H9 (cell line): ENCODE measurements at regions not wholly inside any gene's neighbourhood (a gene's known extent, or its start where the extent isn't known, plus 50 kb on each side); places are given as distances from the start of the nearest gene placed in this dataset.

Experiments
- DNase-seq: peaks from one replicate; pipeline ENCODE4 v3.0.0-alpha.2; 2017
- H2AFZ ChIP-seq: one replicate; pipeline ENCODE4 v1.6.1; 2013; ENCODE audit warnings: mild to moderate bottlenecking, low read length, control low read depth, moderate library complexity
- H2AK5ac ChIP-seq: 2 replicates; pipeline ENCODE4 v1.6.1; 2013; ENCODE audit warnings: low read length, control low read depth, mixed read lengths; ENCODE audit not compliant: insufficient read length
- H2BK120ac ChIP-seq: one replicate; pipeline ENCODE4 v1.6.1; 2013; ENCODE audit warnings: low read depth, mild to moderate bottlenecking, low read length, control low read depth, inconsistent platforms; ENCODE audit not compliant: poor library complexity, severe bottlenecking
- H2BK12ac ChIP-seq: 2 replicates; pipeline ENCODE4 v1.6.1; 2013; ENCODE audit warnings: low read length, control low read depth, mixed read lengths, low read depth; ENCODE audit not compliant: insufficient read length
- H2BK15ac ChIP-seq: 2 replicates; pipeline ENCODE4 v1.6.1; 2013; ENCODE audit warnings: low read depth, low read length, control low read depth
- H2BK20ac ChIP-seq: one replicate; pipeline ENCODE4 v1.6.1; 2013; ENCODE audit warnings: low read depth, mild to moderate bottlenecking, low read length, control low read depth, inconsistent platforms; ENCODE audit not compliant: poor library complexity, severe bottlenecking
- H2BK5ac ChIP-seq: 2 replicates; pipeline ENCODE4 v1.6.1; 2013; ENCODE audit warnings: low read length, control low read depth, mixed read lengths; ENCODE audit not compliant: insufficient read length
- H3K14ac ChIP-seq: 2 replicates; pipeline ENCODE4 v1.6.1; 2013; ENCODE audit warnings: low read length, control low read depth; ENCODE audit not compliant: insufficient read depth
- H3K18ac ChIP-seq: 2 replicates; pipeline ENCODE4 v1.6.1; 2013; ENCODE audit warnings: low read depth, mild to moderate bottlenecking, mixed read lengths, low read length, control low read depth; ENCODE audit not compliant: insufficient read length
- H3K23ac ChIP-seq: 2 replicates; pipeline ENCODE4 v1.6.1; 2013; ENCODE audit warnings: low read length, control low read depth, mixed read lengths, low read depth; ENCODE audit not compliant: insufficient read length
- H3K23me2 ChIP-seq: 2 replicates; pipeline ENCODE4 v1.6.1; 2013; ENCODE audit warnings: low read depth, mild to moderate bottlenecking, mixed read lengths, low read length, control low read depth; ENCODE audit not compliant: insufficient read length, poor library complexity, severe bottlenecking
- H3K27ac ChIP-seq: 2 replicates; pipeline ENCODE4 v1.5.1; 2013; ENCODE audit warnings: low read length, control low read depth, mixed read lengths, low read depth; ENCODE audit not compliant: insufficient read length
- H3K27me3 ChIP-seq: 2 replicates; pipeline ENCODE4 v1.6.1; 2013; ENCODE audit warnings: low read length, control low read depth, inconsistent platforms; ENCODE audit not compliant: insufficient read depth
- H3K4ac ChIP-seq: 2 replicates; pipeline ENCODE4 v1.6.1; 2013; ENCODE audit warnings: low read depth, mild to moderate bottlenecking, control low read depth, inconsistent platforms, low read length, moderate library complexity
- H3K4me1 ChIP-seq: 2 replicates; pipeline ENCODE4 v1.6.1; 2013; ENCODE audit warnings: low read length, control low read depth, inconsistent platforms; ENCODE audit not compliant: insufficient read depth
- H3K4me2 ChIP-seq: 2 replicates; pipeline ENCODE4 v1.6.1; 2013; ENCODE audit warnings: low read length, control low read depth, mixed read lengths; ENCODE audit not compliant: insufficient read length, insufficient read depth
- H3K56ac ChIP-seq: 2 replicates; pipeline ENCODE4 v1.6.1; 2013; ENCODE audit warnings: low read depth, mild to moderate bottlenecking, mixed read lengths, low read length, control low read depth; ENCODE audit not compliant: insufficient read length
- H3K79me1 ChIP-seq: 2 replicates; pipeline ENCODE4 v1.6.1; 2013; ENCODE audit warnings: low read depth, mild to moderate bottlenecking, moderate library complexity, low read length, control low read depth, inconsistent platforms; ENCODE audit not compliant: insufficient read depth, poor library complexity, severe bottlenecking
- H3K79me2 ChIP-seq: 2 replicates; pipeline ENCODE4 v1.6.1; 2013; ENCODE audit warnings: low read length, control low read depth, inconsistent platforms; ENCODE audit not compliant: insufficient read depth
- H3K9ac ChIP-seq: 2 replicates; pipeline ENCODE4 v1.6.1; 2013; ENCODE audit warnings: low read length, control low read depth, mixed read lengths; ENCODE audit not compliant: insufficient read length; ENCODE audit errors: extremely low read depth
- H3K9me3 ChIP-seq: one replicate; pipeline ENCODE4 v1.6.1; 2013; ENCODE audit warnings: low read depth, low read length, inconsistent platforms; ENCODE audit not compliant: control insufficient read depth
- H3T11ph ChIP-seq: one replicate; pipeline ENCODE4 v1.6.1; 2013; ENCODE audit warnings: mild to moderate bottlenecking, low read length, control low read depth, inconsistent platforms
- H4K20me1 ChIP-seq: one replicate; pipeline ENCODE4 v1.6.1; 2013; ENCODE audit not compliant: control insufficient read depth, insufficient read length, insufficient read depth
- H4K5ac ChIP-seq: 2 replicates; pipeline ENCODE4 v1.6.1; 2013; ENCODE audit warnings: low read depth, mild to moderate bottlenecking, mixed read lengths, low read length, control low read depth; ENCODE audit not compliant: insufficient read length
- H4K8ac ChIP-seq: replicated peaks from 2 replicates; pipeline ENCODE4 v1.6.1; 2013; ENCODE audit warnings: low read length, control low read depth, mixed read lengths, low read depth; ENCODE audit not compliant: insufficient read length
- H4K91ac ChIP-seq: 2 replicates; pipeline ENCODE4 v1.6.1; 2013; ENCODE audit warnings: low read depth, mild to moderate bottlenecking, moderate library complexity, mixed read lengths, low read length, control low read depth; ENCODE audit not compliant: insufficient read length
- H3K27ac Mint-ChIP-seq, 3 experiments: 2 replicates in 2 of 3; 3 replicates in 1 of 3; pipeline ENCODE4 v1.8.0; 2020 to 2021; ENCODE audit warnings: mixed read lengths in 3 of 3, mild to moderate bottlenecking in 1 of 3, moderate library complexity in 1 of 3
- H3K27me3 Mint-ChIP-seq: 2 replicates; pipeline ENCODE4 v1.8.0; 2021; ENCODE audit warnings: low read depth, mild to moderate bottlenecking, moderate library complexity, mixed read lengths
- H3K36me3 Mint-ChIP-seq, 3 experiments: 2 replicates in 2 of 3; 3 replicates in 1 of 3; pipeline ENCODE4 v1.8.0; 2020 to 2021; ENCODE audit warnings: low read depth in 3 of 3, mixed read lengths in 3 of 3; ENCODE audit not compliant: insufficient read depth in 1 of 3
- H3K4me1 Mint-ChIP-seq, 2 experiments: 2 replicates each; pipeline ENCODE4 v1.8.0; 2020; ENCODE audit warnings: mixed read lengths in 2 of 2
- H3K4me3 Mint-ChIP-seq, 2 experiments: 2 replicates in 1 of 2; 3 replicates in 1 of 2; pipeline ENCODE4 v1.8.0; 2020 to 2021; ENCODE audit warnings: mild to moderate bottlenecking in 2 of 2, mixed read lengths in 2 of 2, moderate library complexity in 1 of 2
- H3K9me3 Mint-ChIP-seq, 2 experiments: 2 replicates in 1 of 2; 3 replicates in 1 of 2; pipeline ENCODE4 v1.8.0; 2020; ENCODE audit warnings: mild to moderate bottlenecking in 2 of 2, mixed read lengths in 2 of 2, moderate library complexity in 1 of 2
- CTCF ChIP-seq: fragments of 200-600 bp; sonication (generic); conservative IDR thresholded peaks from 3 replicates; pipeline ENCODE4 v1.8.0; 2021; ENCODE audit warnings: antibody characterized with exemption, mild to moderate bottlenecking
- WGBS: extraction: QIAGEN DNeasy Blood & Tissue Kit; methylation state at CpG from one replicate; pipeline ENCODE4 v1.1.7; 2013; ENCODE audit warnings: missing lambda C conversion rate, low lambda C conversion rate, mixed read lengths; ENCODE audit not compliant: insufficient read length; ENCODE audit errors: extremely low coverage; 5-methylcytosine and 5-hydroxymethylcytosine counted together

- no peak overlapping the region for H3K23ac ChIP-seq
- no peak overlapping the region for H2BK12ac ChIP-seq
- no peaks in the 10 kb centered on the region for H3K79me1 ChIP-seq
- no peaks in the 10 kb centered on the region for H3K9me3 ChIP-seq
- no peak overlapping the region for H3K4me2 ChIP-seq
- no peak overlapping the region for H3T11ph ChIP-seq
- H3K23me2 ChIP-seq: no peaks in the 10 kb centered on the region
- Mint-ChIP-seq H3K4me1 (peaks cover 24 to 40% of the 10 kb centered on the region in 2 experiments), H3K27me3 (no peaks in the 10 kb centered on the region), H3K27ac (peak overlapping the region in 2 of 3 experiments; percentile 5 to 12; a peak in 2 of 7 replicates), H3K4me3 (no peak overlapping the region; a peak in 2 of 5 replicates), H3K9me3 (peaks cover 0 to 6% of the 10 kb centered on the region in 2 experiments; a peak in 3 of 5 replicates), H3K36me3 (peaks cover 0 to 3% (median 0%) of the 10 kb centered on the region in 3 experiments; a peak in 2 of 7 replicates)
- no peak overlapping the region for H4K5ac ChIP-seq
- TF ChIP-seq CTCF: no peak
- no peak overlapping the region for H2BK20ac ChIP-seq
- no peak overlapping the region for H4K91ac ChIP-seq
- no peak overlapping the region for H2BK120ac ChIP-seq
- H3K18ac ChIP-seq: no peak overlapping the region
- no peak overlapping the region for H2AFZ ChIP-seq
- H3K27ac ChIP-seq: no peak overlapping the region
- no peak overlapping the region for H3K4ac ChIP-seq
- no peaks in the 10 kb centered on the region for H4K20me1 ChIP-seq
- H4K8ac ChIP-seq: no peak overlapping the region
- H2AK5ac ChIP-seq: no peak overlapping the region
- DNase-seq: peak; percentile 33
- H2BK15ac ChIP-seq: no peak overlapping the region
- WGBS: no CpG with 5 or more reads among the region's 1 CpG
- H3K79me2 ChIP-seq: no peaks in the 10 kb centered on the region
- no peak overlapping the region for H2BK5ac ChIP-seq
- H3K14ac ChIP-seq: no peak overlapping the region
- peaks cover 4% of the 10 kb centered on the region; the same call in 1 of the 2 replicates for H3K4me1 ChIP-seq
- H3K9ac ChIP-seq: no peak overlapping the region
- no peak overlapping the region for H3K56ac ChIP-seq
- no peaks in the 10 kb centered on the region for H3K27me3 ChIP-seq
Observed at GRCh38 chr4:167930166-167930565, 162.2 kb upstream of the ANXA10 start.
